GM12891 (cell line): ENCODE measurements at regions not wholly inside any gene's neighbourhood (a gene's known extent, or its start where the extent isn't known, plus 50 kb on each side); places are given as distances from the start of the nearest gene placed in this dataset.
"Not testable (repeated sequence)": the region's sequence is repeated elsewhere in the genome, so short reads cannot be mapped to it uniquely, and the experiment has no call there.

ENCODE experiments used
- POLR2A ChIP-seq: IDR thresholded peaks from 2 replicates; pipeline ENCODE4 v1.6.1; 2011; ENCODE audit warnings: low read depth, low read length, control low read depth
- POLR2AphosphoS5 ChIP-seq: IDR thresholded peaks from 2 replicates; pipeline ENCODE4 v1.6.1; 2011; ENCODE audit warnings: low read depth, low read length, control low read depth
- POU2F2 ChIP-seq: IDR thresholded peaks from 2 replicates; pipeline ENCODE4 v1.6.1; 2011; ENCODE audit warnings: low read depth, mild to moderate bottlenecking, control low read depth, low read length, moderate library complexity
- TAF1 ChIP-seq: IDR thresholded peaks from 2 replicates; pipeline ENCODE4 v1.6.1; 2011; ENCODE audit warnings: low read depth, low read length, control low read depth

- TF ChIP-seq POLR2A, TAF1, POLR2AphosphoS5, POU2F2: not testable (repeated sequence)
These were observed 158.5 kb downstream of the CYP26A1 start for GRCh38 chr10:93232159-93232558.
